KOPT-K1 (cell line): ENCODE measurements at regions not wholly inside any gene's neighbourhood (a gene's known extent, or its start where the extent isn't known, plus 50 kb on each side); places are given as distances from the start of the nearest gene placed in this dataset.

Experiments
- H3K27ac ChIP-seq: fragments of 200-600 bp; sonication (generic); 2 replicates; pipeline ENCODE4 v1.5.1; 2016; ENCODE audit warnings: antibody characterized with exemption, mild to moderate bottlenecking, low read depth, low read length; ENCODE audit not compliant: poor library complexity, severe bottlenecking
- H3K36me3 ChIP-seq: fragments of 200-600 bp; sonication (generic); 2 replicates; pipeline ENCODE4 v1.5.1; 2017; ENCODE audit warnings: antibody characterized with exemption, mild to moderate bottlenecking, low read length, moderate library complexity; ENCODE audit not compliant: insufficient read depth
- H3K9me3 ChIP-seq: fragments of 200-600 bp; sonication (generic); 2 replicates; pipeline ENCODE4 v1.5.1; 2017; ENCODE audit warnings: antibody characterized with exemption, low read length, mild to moderate bottlenecking; ENCODE audit not compliant: insufficient read depth, poor library complexity, severe bottlenecking

DNA sequence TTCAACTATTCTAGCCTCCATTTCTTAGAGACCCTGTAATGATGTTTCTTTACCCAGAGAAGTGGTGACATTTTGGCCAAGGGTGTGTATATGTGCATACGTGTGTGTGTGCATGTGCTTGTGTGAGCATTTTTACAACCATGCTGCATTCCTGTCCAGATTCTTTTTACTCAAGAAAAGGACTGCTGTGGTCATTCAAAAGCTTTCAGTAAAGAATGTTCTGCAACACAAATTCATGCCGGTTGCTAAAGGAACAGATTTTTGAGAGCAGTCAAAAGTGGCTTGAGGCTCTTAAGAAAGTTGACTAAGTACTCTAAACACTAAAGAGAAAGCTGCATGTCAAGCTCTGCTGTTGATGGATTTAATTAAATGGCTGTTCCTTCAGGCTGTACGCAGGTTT lies 65.0 kb upstream of the FMR1 start:
- Histone ChIP-seq H3K36me3 (no peaks in the 10 kb centered on the region), H3K27ac (no peak overlapping the region), H3K9me3 (no peaks in the 10 kb centered on the region)

DNA sequence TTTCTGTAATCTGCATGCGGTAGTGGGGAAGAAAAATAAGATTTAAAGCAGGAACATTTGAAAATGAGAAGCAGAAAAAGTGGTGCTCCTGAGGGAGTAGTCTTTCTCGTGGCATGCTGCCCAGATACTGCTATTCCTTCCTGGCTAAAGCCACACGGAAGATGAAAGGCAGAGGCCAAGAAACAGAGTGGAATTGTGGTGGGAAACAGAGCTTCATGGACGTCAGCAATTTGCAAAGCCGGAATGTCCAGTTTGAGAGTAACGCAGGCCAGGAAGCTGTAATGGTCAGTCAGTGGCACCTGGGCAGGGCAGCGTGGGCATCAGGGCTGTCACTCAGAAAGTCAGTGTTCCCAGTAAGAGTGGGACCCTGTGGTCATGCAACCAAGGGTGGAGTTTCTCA lies 63.7 kb upstream of the FMR1 start:
- Histone ChIP-seq H3K36me3 (no peaks in the 10 kb centered on the region), H3K27ac (no peak overlapping the region), H3K9me3 (no peaks in the 10 kb centered on the region)

- Histone ChIP-seq H3K9me3 (no peaks in the 10 kb centered on the region), H3K27ac (no peak overlapping the region)
Observed at GRCh38 chrX:147848543-147849443, 62.9 kb upstream of the FMR1 start.

GRCh38 chrX:147850875-147851274 lies 60.8 kb upstream of the FMR1 start:
- Histone ChIP-seq H3K9me3 (no peaks in the 10 kb centered on the region), H3K36me3 (no peaks in the 10 kb centered on the region), H3K27ac (no peak overlapping the region)

More at GRCh38 chrX:147848543-147849443, 62.9 kb upstream of the FMR1 start:
- H3K36me3 ChIP-seq = no peaks in the 10 kb centered on the region

DNA sequence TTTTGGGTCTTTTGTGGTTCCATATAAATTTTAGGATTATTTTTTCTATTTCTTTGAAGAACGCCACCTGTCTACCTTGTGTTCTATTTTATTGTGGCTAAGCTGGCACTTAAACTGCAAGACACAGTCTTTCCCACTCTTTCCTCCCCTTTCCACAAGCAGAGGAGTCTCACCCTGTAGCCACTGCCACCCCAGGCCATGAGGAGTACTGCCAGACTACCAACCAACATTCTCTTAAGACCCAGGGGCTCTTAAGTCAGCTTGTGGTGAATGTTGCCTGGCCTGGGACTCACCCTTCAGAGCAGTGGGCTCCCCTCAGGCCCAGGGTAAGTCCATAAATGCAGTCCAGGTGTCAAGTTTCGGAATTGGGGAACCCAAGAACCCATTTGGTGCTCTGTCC lies 58.0 kb upstream of the FMR1 start:
- H3K27ac ChIP-seq = no peak overlapping the region
- no peaks in the 10 kb centered on the region for H3K9me3 ChIP-seq
- H3K36me3 ChIP-seq = no peaks in the 10 kb centered on the region

GRCh38 chrX:147859666-147860065 lies 52.1 kb upstream of the FMR1 start:
- H3K9me3 ChIP-seq = no peaks in the 10 kb centered on the region
- no peaks in the 10 kb centered on the region for H3K36me3 ChIP-seq
- H3K27ac ChIP-seq = no peak overlapping the region
